ENCODE measurements at regions not wholly inside any gene's neighbourhood (a gene's known extent, or its start where the extent isn't known, plus 50 kb on each side); places are given as distances from the start of the nearest gene placed in this dataset.

DNA sequence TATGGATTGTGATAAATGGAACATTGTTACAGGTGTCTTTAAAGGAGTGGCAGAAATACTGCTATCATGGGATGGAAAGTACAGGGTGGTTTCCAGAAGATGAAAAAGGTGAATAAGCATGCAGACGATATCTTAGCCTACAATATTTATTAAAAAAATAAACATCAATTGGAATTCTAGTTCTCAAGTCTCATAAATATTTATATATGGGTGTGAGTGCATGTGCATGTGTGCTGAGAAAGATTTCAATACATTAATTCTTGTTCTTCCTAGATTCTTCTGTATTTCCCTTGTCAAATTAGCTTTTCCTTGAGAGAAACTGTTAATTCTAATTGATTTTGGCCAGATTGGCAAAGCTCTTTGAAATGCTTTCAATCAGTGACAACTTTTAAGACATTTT, 618.2 kb downstream of the METTL15 start:
- no peak for DNase-seq

GRCh38 chr11:28715726-28716125, 607.5 kb downstream of the METTL15 start:
- DNase-seq = no peak

GRCh38 chr11:28713850-28714249, 605.7 kb downstream of the METTL15 start:
- no peak for DNase-seq

- DNase-seq = no peak
Measured at GRCh38 chr11:28708075-28708474, 599.9 kb downstream of the METTL15 start.

DNA sequence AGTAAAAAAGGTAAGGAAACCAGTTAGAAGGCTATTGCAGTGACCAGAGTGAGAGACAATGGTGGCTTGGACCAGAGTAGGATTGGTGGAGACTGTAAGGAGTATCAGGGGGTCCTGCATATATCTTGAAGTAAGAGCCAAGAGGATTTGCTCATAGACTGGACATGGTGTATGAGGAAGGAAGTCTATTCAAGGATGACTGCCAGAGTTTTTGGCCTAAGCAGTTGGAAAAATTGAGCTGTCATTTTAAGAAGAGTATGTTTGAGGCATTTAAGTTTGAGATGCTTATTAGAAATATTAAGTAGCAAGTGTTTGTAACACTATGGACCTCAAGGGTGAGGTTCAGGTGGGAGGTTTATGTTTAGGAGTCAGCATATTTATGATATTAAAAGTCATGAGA, 596.6 kb downstream of the METTL15 start:
- no peak for DNase-seq

GRCh38 chr11:28703371-28703770, 595.2 kb downstream of the METTL15 start:
- DNase-seq = no peak

GRCh38 chr11:28702871-28703270, 594.7 kb downstream of the METTL15 start:
- DNase-seq = no peak

GRCh38 chr11:28702450-28702790, 594.2 kb downstream of the METTL15 start:
- DNase-seq = no peak

GRCh38 chr11:28701760-28702449, 593.7 kb downstream of the METTL15 start:
- no peak for DNase-seq

GRCh38 chr11:28699701-28700100, 591.5 kb downstream of the METTL15 start:
- no peak for DNase-seq

- no peak for DNase-seq
Measured at GRCh38 chr11:28697920-28698827, 590.0 kb downstream of the METTL15 start.

DNA sequence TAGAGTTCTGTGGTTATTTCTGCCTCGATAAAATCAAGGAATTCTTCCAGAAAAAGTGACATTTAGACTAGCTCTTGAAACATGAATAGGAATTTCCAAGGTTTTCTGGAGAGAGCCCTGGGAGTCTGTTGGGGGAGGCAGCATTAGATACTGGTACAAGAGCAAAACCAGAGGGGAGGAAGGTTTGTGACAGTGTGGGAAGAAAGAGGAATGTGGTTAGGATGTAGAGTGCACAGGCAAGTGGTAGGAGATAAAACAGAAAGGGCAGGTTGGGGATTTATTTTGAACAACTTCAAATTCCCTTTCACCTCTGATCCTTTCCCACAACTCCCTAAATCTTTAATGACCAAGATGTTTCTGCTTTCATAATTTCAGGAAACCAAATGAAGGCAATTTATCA, 588.4 kb downstream of the METTL15 start:
- no peak for DNase-seq

- DNase-seq = no peak
Measured at GRCh38 chr11:28690746-28691145, 582.6 kb downstream of the METTL15 start.

GRCh38 chr11:28684011-28684586, 575.9 kb downstream of the METTL15 start:
- no peak for DNase-seq

- no peak for DNase-seq
Measured at GRCh38 chr11:28679795-28680468, 571.7 kb downstream of the METTL15 start.

DNA sequence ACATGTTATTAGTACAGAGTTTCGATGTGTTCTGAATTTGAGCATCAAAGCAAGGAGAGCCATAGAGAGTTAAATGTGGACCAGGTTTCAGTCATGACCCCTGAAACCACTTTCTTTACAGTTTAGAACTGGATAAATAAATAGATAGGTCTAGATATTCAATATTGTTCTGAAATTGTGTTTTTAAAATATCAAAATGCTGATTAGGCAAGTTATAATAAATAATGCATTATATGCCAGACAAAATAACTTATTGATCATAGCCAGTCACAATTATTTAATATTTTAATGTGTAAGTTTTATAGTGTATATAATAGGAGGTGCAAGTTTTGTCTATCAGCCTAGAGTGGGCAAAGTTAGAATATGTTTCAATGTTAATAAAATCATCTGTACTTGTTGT, 569.5 kb downstream of the METTL15 start:
- no peak for DNase-seq

GRCh38 chr11:28675183-28675582, 567.0 kb downstream of the METTL15 start:
- no peak for DNase-seq

DNA sequence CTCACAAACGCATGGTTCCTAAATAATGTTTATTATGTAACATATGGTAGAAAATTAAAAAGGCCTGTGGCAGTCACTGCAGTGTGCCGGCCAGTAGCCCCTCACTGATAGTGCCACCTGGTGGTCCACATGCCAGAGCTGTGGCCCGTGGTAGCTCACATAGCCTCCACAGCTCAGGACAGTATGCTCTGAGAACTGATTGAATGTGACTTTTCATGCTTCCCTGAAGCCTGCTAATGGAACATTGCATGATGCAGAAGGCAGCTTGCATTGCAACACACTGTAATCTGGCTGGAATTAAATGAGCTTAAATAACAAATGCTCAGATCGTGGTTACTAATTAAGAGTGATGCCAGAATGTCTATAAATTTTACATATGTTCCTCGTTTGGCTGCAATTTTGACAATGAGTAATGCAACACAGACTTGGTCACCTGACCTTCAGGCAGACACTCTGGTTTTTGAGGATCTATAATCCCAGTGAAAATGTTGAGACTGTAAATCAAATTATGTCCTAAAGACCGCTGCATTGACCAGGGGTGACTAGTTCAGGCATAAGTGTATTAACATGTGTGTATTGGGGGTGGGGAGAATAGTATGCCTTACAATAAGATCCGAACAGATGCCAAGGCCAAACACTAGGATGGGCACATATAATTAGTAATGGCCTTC, 566.4 kb downstream of the METTL15 start:
- no peak for DNase-seq

DNA sequence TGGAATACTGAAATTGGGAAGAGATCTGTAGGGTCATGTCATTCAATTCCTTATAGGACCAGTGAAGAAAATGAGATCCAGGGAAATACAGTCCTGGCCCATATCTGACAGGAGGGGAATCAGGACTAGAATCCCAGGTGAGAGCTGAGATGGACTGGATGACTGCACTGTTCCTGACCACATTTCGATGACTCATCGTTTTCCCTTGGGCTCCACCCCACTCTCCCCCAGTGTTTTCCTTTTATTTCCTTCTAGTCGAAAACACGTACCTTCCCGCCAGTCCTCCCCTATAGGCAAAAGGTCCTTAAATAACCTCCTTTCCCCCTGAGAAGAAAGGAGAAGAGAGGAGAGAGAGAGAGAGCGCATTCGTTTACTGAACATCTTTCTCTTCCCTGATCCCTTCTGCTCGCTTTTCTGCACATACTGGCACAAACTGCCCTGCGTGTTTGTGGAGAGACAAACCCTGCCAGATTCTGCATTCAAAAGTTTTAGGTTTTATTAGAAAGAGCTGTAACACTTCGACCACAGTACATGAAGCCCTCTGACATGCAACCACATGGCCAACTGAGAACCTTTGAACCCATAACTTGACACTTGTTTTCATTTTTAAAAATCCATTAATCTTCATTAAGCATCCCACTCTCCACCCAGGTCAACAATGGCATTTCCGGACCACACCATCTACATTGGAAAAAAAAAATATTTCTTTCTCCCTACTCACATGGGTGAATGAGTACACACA, 565.7 kb downstream of the METTL15 start:
- DNase-seq = no peak

DNA sequence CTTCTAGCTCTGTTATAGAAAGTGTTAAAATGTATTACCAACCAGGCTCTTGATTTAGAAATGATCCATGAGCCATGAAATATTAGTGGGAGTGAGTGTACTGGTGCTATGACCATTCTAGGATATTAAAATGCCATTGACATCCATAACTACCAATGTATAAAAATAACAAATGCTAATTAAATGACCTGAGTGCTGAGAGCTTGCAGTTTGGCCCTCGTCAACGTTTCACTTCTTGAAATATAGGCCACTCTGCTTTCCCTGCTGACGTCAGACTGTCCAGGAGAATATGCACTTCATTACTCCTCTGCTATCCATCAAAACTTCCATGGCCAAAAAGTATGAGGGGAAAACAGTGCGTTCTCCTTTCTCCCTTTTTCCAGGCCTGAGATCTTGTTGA, 563.1 kb downstream of the METTL15 start:
- no peak for DNase-seq

DNA sequence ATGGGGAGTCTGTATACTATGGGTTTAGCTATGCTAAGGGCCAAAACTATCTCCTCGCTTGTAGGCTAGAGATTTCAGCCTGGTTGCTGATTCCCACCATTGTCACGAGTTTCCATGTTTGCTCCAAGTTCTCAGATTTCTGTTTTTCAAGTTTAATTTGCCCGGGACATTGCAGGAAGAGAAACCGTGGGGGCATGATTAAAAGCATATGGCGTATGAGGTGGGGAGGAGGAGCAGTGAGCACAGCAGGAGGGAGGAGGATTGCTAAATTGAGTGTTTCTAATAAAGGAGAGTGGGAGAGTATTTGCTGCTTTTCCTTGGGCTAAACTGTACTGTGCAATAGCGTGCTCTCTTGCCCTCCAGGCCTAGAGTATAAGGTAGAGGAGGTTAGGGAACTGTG, 558.4 kb downstream of the METTL15 start:
- DNase-seq = no peak

DNA sequence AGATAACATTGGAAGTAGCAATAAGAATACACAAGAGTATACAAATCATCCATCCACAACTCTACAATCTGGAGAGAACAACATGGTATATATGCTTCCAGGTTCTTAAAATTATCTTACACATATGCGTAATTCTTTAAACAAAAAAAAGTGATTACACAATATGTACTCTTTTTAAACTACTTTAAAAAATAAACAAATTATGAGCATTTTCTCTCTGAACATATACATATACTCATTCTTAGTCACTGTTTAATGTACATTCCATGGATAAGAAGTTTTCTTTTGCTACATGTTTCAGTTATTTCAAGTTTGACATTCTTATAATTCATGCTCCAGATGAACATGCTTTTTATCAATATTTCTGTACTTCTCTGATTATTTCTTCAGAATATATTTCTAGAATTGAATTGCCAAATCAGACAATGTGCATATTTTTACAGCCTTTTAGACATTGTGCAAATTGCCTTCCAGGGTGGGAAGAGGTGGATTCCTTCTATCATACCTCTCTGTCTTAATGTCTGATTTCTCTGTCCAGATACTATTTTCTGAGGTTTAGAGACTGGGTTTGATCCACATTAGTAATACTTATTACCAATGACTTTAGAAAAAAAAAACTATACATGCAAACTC, 551.6 kb downstream of the METTL15 start:
- no peak for DNase-seq
